HUES64 (cell line): ENCODE measurements at regions not wholly inside any gene's neighbourhood (a gene's known extent, or its start where the extent isn't known, plus 50 kb on each side); places are given as distances from the start of the nearest gene placed in this dataset.
"Not testable (repeated sequence)": the region's sequence is repeated elsewhere in the genome, so short reads cannot be mapped to it uniquely, and the experiment has no call there.

ENCODE experiments used
- H3K27ac ChIP-seq: 2 replicates; pipeline ENCODE4 v1.7.0; 2013; ENCODE audit warnings: low read depth, low read length, inconsistent platforms
- H3K27me3 ChIP-seq: 2 replicates; pipeline ENCODE4 v1.6.1; 2013; ENCODE audit warnings: mild to moderate bottlenecking, low read length; ENCODE audit not compliant: insufficient read depth
- H3K36me3 ChIP-seq: 2 replicates; pipeline ENCODE4 v1.6.1; 2013; ENCODE audit warnings: mild to moderate bottlenecking, low read length; ENCODE audit not compliant: insufficient read depth
- H3K4me1 ChIP-seq: 2 replicates; pipeline ENCODE4 v1.6.1; 2013; ENCODE audit warnings: mild to moderate bottlenecking, low read length, moderate library complexity; ENCODE audit not compliant: insufficient read depth
- H3K4me3 ChIP-seq: 2 replicates; pipeline ENCODE4 v1.5.1; 2013; ENCODE audit warnings: mild to moderate bottlenecking, low read length, moderate library complexity
- H3K9ac ChIP-seq: 2 replicates; pipeline ENCODE4 v1.6.1; 2013; ENCODE audit warnings: mild to moderate bottlenecking, low read depth, low read length
- H3K9me3 ChIP-seq: 2 replicates; pipeline ENCODE4 v1.6.1; 2013; ENCODE audit warnings: low read depth, low read length; ENCODE audit not compliant: insufficient read depth
- WGBS: fragments of 150-250, 120-280 bp; methylation state at CpG from one replicate; pipeline ENCODE4 v1.1.7; 2013; ENCODE audit warnings: missing lambda C conversion rate; 5-methylcytosine and 5-hydroxymethylcytosine counted together

- not testable (repeated sequence) for H3K4me3 ChIP-seq, H3K4me1 ChIP-seq, H3K27me3 ChIP-seq, H3K9ac ChIP-seq, H3K9me3 ChIP-seq, H3K27ac ChIP-seq, H3K36me3 ChIP-seq
- WGBS = 100% methylated on average over 3 of the region's 4 CpGs
Observed at GRCh38 chr6:86701228-86701627, 236.1 kb upstream of the HTR1E start.

- Histone ChIP-seq H3K27me3 (no peaks in the 10 kb centered on the region), H3K4me3 (no peak overlapping the region), H3K9ac (no peak overlapping the region), H3K9me3 (no peaks in the 10 kb centered on the region), H3K4me1 (no peaks in the 10 kb centered on the region), H3K36me3 (no peaks in the 10 kb centered on the region), H3K27ac (no peak overlapping the region)
- no CpG with 5 or more reads among the region's 1 CpG for WGBS
Observed at GRCh38 chr6:86686496-86686895, 250.8 kb upstream of the HTR1E start.

GRCh38 chr6:86685230-86685797 lies 252.0 kb upstream of the HTR1E start:
- no peaks in the 10 kb centered on the region for H3K36me3 ChIP-seq
- H3K27ac ChIP-seq = no peak overlapping the region
- WGBS = 100% methylated on average over 2 of the region's 3 CpGs

GRCh38 chr6:86683132-86683908 lies 254.0 kb upstream of the HTR1E start:
- H3K4me3 ChIP-seq = no peak overlapping the region
- H3K4me1 ChIP-seq = no peaks in the 10 kb centered on the region
- no peak overlapping the region for H3K9ac ChIP-seq
- no peaks in the 10 kb centered on the region for H3K36me3 ChIP-seq
- 100% methylated on average over 1 of the region's 1 CpG for WGBS
- H3K27me3 ChIP-seq = no peaks in the 10 kb centered on the region
- H3K27ac ChIP-seq = no peak overlapping the region
- no peaks in the 10 kb centered on the region for H3K9me3 ChIP-seq

More at GRCh38 chr6:86685230-86685797, 252.0 kb upstream of the HTR1E start:
- Histone ChIP-seq H3K4me1 (no peaks in the 10 kb centered on the region), H3K9me3 (no peaks in the 10 kb centered on the region), H3K27me3 (no peaks in the 10 kb centered on the region), H3K9ac (no peak overlapping the region), H3K4me3 (no peak overlapping the region)

- Histone ChIP-seq H3K27ac (no peak overlapping the region), H3K9ac (no peak overlapping the region), H3K36me3 (no peaks in the 10 kb centered on the region), H3K4me3 (no peak overlapping the region), H3K9me3 (no peaks in the 10 kb centered on the region), H3K27me3 (no peaks in the 10 kb centered on the region), H3K4me1 (no peaks in the 10 kb centered on the region)
- WGBS = 92% methylated on average over 1 of the region's 1 CpG
Observed at GRCh38 chr6:86682297-86682696, 255.0 kb upstream of the HTR1E start.

GRCh38 chr6:86681140-86681539 lies 256.2 kb upstream of the HTR1E start:
- not testable (repeated sequence) for H3K27ac ChIP-seq, H3K4me1 ChIP-seq, H3K4me3 ChIP-seq, H3K9ac ChIP-seq, H3K9me3 ChIP-seq, H3K36me3 ChIP-seq, H3K27me3 ChIP-seq
- 91% methylated on average over 1 of the region's 1 CpG for WGBS

GRCh38 chr6:86672125-86672524 lies 265.2 kb upstream of the HTR1E start:
- not testable (repeated sequence) for H3K4me1 ChIP-seq, H3K36me3 ChIP-seq, H3K27me3 ChIP-seq, H3K27ac ChIP-seq, H3K4me3 ChIP-seq, H3K9ac ChIP-seq
- peaks cover 10% of the 10 kb centered on the region for H3K9me3 ChIP-seq
- 90% methylated on average over 7 of the region's 8 CpGs for WGBS

- H3K4me3 ChIP-seq = no peak overlapping the region
- no peak overlapping the region for H3K27ac ChIP-seq
- H3K4me1 ChIP-seq = no peaks in the 10 kb centered on the region
- no peak overlapping the region for H3K9ac ChIP-seq
- 100% methylated on average over 2 of the region's 2 CpGs for WGBS
- H3K36me3 ChIP-seq = no peaks in the 10 kb centered on the region
- H3K27me3 ChIP-seq = no peaks in the 10 kb centered on the region
- no peaks in the 10 kb centered on the region for H3K9me3 ChIP-seq
Observed at GRCh38 chr6:86657192-86657591, 280.1 kb upstream of the HTR1E start.

GRCh38 chr6:86629123-86629522 lies 308.2 kb upstream of the HTR1E start:
- no peak overlapping the region for H3K9ac ChIP-seq
- H3K4me3 ChIP-seq = no peak overlapping the region
- no peaks in the 10 kb centered on the region for H3K4me1 ChIP-seq
- no peaks in the 10 kb centered on the region for H3K36me3 ChIP-seq
- 44% methylated on average over 1 of the region's 1 CpG for WGBS
- no peaks in the 10 kb centered on the region for H3K9me3 ChIP-seq
- no peak overlapping the region for H3K27ac ChIP-seq
- no peaks in the 10 kb centered on the region for H3K27me3 ChIP-seq

- Histone ChIP-seq H3K9ac (no peak overlapping the region), H3K4me3 (no peak overlapping the region), H3K36me3 (no peaks in the 10 kb centered on the region), H3K4me1 (no peaks in the 10 kb centered on the region), H3K27ac (no peak overlapping the region), H3K9me3 (peaks cover 18% of the 10 kb centered on the region), H3K27me3 (no peaks in the 10 kb centered on the region)
- WGBS = 89% methylated on average over 2 of the region's 2 CpGs
Observed at GRCh38 chr6:86619428-86619827, 317.9 kb upstream of the HTR1E start.

GRCh38 chr6:86615299-86615698 lies 322.0 kb upstream of the HTR1E start:
- Histone ChIP-seq H3K27ac (no peak overlapping the region), H3K4me1 (no peaks in the 10 kb centered on the region), H3K9ac (no peak overlapping the region), H3K4me3 (no peak overlapping the region), H3K36me3 (no peaks in the 10 kb centered on the region), H3K27me3 (no peaks in the 10 kb centered on the region), H3K9me3 (peaks cover 4% of the 10 kb centered on the region)
- 100% methylated on average over 1 of the region's 1 CpG for WGBS
